ENCODE measurements at regions not wholly inside any gene's neighbourhood (a gene's known extent, or its start where the extent isn't known, plus 50 kb on each side); places are given as distances from the start of the nearest gene placed in this dataset.
"Not testable (repeated sequence)": the region's sequence is repeated elsewhere in the genome, so short reads cannot be mapped to it uniquely, and the experiment has no call there.

- not testable (repeated sequence) for DNase-seq
Measured at GRCh38 chr14:83981676-83982258, 1548.2 kb upstream of the FLRT2 start.

DNA sequence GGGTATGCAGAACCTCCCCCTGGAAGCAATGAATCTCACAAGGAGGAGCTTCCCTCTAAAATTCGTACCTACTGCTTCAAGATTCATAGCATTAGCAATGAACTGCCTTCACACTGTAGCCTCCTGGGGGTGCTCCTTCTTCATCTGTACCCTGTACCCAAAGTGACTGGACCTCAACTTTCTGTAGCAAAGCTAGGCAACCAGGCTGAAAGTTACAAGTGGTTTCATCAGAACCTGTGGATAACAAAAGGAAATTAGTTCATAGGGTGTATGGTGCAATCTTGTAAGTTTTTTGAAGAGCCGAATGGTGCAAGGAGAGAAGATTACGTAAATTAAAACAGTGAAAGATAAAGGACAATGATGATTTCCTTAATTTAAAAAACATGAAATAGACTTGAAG, 1541.7 kb upstream of the FLRT2 start:
- DNase-seq, result no peak

DNA sequence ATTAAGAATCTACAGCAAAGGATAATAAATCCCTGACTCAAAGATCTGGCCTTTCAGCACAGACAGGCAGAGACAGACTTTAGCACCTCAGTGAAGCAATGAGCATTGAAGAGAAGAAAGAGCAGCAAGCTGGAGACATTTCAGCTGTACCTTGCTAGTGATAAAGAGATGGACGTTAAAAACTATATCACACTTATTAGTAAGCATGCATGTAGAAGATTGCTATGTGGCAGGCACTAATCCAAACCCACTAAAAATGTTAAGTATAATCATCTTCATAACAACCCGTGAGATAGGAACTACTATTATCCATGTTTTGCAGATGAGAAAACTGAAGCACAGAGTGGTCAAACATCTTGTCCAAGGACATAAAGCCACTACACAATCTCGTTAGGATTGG, 1538.3 kb upstream of the FLRT2 start:
- no peak for DNase-seq

- DNase-seq, result no peak
Measured at GRCh38 chr14:83992857-83993256, 1537.1 kb upstream of the FLRT2 start.

GRCh38 chr14:83993545-83993944, 1536.4 kb upstream of the FLRT2 start:
- DNase-seq, result no peak

GRCh38 chr14:83994020-83994419, 1535.9 kb upstream of the FLRT2 start:
- DNase-seq, result no peak

- no peak for DNase-seq
Measured at GRCh38 chr14:84001023-84001422, 1528.9 kb upstream of the FLRT2 start.

GRCh38 chr14:84003346-84003745, 1526.6 kb upstream of the FLRT2 start:
- DNase-seq, result no peak

- no peak for DNase-seq
Measured at GRCh38 chr14:84006643-84007155, 1523.2 kb upstream of the FLRT2 start.

DNA sequence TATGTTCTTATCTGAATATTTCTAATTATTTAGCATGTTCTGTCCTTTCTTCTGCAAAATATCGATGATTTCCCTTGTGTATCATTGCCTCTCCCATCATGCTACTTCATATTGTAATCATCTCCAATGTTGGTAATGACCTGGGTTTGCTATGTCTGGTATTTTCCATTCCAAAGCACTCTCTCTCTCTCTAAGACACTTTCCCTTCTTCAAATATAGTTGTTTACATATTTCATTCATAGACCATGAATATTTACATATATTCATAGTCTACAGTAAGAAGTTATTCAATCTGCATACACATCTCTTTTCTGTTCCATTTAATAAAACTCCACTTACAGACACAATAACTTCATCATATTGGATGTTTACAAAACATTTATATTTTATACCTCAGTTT, 1516.5 kb upstream of the FLRT2 start:
- DNase-seq, result no peak

- no peak for DNase-seq
Measured at GRCh38 chr14:84017495-84017894, 1512.4 kb upstream of the FLRT2 start.

DNA sequence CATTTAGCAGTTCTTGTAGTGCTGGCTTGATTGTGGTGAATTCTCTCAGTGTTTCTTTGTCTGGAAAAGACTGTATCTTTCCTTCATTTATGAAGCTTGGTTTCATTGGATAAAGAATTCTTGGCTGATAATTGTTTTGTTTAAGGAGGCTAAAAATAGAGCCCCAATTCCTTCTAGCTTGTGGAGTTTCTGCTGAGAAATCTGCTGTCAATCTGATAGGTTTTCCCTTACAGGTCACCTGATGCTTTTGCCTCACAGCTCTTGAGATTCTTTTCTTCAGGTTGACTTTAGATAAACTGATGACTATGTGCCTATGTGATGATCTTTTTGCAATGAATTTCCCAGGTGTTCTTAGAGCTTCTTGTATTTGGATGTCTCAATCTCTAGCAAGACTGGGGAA, 1508.5 kb upstream of the FLRT2 start:
- DNase-seq, result no peak

- DNase-seq, result no peak
Measured at GRCh38 chr14:84024231-84024820, 1505.6 kb upstream of the FLRT2 start.

GRCh38 chr14:84025106-84026012, 1504.6 kb upstream of the FLRT2 start:
- no peak for DNase-seq

GRCh38 chr14:84027351-84027750, 1502.6 kb upstream of the FLRT2 start:
- DNase-seq, result no peak

GRCh38 chr14:84028080-84028604, 1501.8 kb upstream of the FLRT2 start:
- DNase-seq, result no peak

DNA sequence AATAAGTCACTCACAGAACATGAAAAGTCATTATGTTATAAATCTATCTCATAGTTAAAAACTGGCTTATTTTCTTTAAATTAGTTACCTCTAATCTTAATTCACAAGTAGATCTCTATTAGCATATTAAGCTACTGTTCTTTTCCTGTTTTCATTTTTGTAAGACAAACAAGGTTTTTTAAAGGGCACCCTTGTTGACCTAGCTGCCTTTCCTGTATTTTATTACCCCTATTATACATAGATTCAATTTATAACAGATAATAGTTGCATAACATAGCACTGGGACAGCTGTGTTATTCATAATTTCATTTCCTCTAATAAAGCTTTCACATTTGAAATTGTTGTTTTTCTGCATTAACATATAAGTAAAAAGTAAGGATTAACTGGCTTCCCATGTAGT, 1500.7 kb upstream of the FLRT2 start:
- no peak for DNase-seq

- DNase-seq, result no peak
Measured at GRCh38 chr14:84029720-84030119, 1500.2 kb upstream of the FLRT2 start.

GRCh38 chr14:84036840-84037239, 1493.1 kb upstream of the FLRT2 start:
- no peak for DNase-seq

GRCh38 chr14:84037593-84037992, 1492.4 kb upstream of the FLRT2 start:
- DNase-seq, result no peak

DNA sequence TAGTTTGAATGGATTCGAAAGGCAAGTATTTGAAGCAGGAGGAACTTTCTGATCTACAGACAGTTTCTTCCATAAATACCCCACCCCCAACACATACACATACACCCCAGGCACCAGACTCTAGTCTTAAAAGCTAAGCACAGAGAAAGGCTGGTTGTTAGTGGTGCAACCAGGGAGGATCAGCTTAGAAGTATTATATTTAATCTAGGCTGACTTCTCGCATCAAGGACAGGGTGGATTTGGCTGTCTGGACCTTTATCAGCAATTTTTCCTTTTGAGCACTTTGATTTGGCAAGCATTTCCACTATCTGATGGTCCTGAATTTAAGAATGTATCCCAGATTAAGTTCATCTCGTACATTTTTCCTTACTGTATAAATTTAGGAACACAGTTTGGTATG, 1489.8 kb upstream of the FLRT2 start:
- no peak for DNase-seq

GRCh38 chr14:84041421-84041820, 1488.5 kb upstream of the FLRT2 start:
- no peak for DNase-seq

- no peak for DNase-seq
Measured at GRCh38 chr14:84042992-84043391, 1487.0 kb upstream of the FLRT2 start.

All from stimulated activated CD8-positive, alpha-beta memory T cell treated with anti-CD3 and anti-CD28 coated beads, Interleukin-4, amount 100 ng/mL, for 48 hours (primary cell).